GM12873 (cell line): ENCODE measurements at regions not wholly inside any gene's neighbourhood (a gene's known extent, or its start where the extent isn't known, plus 50 kb on each side); places are given as distances from the start of the nearest gene placed in this dataset.

ENCODE experiments used
- TF ChIP-seq, protein P1 (sequence below): IDR thresholded peaks from 2 replicates; pipeline ENCODE4 v1.5.1; 2012; ENCODE audit warnings: low read depth, mild to moderate bottlenecking, moderate library complexity, low read length, control low read depth; ENCODE audit not compliant: insufficient read depth; ENCODE audit errors: missing control alignments

DNA sequence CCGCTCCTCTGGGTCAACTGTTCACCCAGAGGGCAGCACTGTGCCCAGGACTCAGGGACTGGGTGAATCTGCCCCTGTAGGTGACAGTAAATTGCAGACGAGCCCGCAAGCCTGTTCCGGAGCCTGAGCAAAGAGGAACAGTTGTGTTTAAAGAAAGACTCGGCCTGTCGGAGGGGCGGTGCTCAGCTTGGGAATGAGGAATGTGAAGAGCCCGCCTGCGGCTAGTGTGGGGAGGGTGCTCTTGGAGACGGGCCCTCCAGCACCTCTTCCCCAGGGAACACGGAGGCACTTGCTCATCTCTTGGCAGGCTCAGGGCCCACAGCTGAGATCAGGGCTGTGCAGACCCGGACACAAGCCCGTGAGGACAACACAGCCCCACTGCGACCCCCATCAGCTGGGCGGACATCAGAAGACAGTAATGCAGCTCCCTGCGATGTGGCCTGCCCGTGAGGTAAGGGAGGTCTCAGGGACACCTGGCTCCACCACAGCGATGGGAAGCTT is 299.0 kb downstream of the NDUFA10 start:
- TF ChIP-seq, protein P1, sequence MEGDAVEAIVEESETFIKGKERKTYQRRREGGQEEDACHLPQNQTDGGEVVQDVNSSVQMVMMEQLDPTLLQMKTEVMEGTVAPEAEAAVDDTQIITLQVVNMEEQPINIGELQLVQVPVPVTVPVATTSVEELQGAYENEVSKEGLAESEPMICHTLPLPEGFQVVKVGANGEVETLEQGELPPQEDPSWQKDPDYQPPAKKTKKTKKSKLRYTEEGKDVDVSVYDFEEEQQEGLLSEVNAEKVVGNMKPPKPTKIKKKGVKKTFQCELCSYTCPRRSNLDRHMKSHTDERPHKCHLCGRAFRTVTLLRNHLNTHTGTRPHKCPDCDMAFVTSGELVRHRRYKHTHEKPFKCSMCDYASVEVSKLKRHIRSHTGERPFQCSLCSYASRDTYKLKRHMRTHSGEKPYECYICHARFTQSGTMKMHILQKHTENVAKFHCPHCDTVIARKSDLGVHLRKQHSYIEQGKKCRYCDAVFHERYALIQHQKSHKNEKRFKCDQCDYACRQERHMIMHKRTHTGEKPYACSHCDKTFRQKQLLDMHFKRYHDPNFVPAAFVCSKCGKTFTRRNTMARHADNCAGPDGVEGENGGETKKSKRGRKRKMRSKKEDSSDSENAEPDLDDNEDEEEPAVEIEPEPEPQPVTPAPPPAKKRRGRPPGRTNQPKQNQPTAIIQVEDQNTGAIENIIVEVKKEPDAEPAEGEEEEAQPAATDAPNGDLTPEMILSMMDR, result no peak

DNA sequence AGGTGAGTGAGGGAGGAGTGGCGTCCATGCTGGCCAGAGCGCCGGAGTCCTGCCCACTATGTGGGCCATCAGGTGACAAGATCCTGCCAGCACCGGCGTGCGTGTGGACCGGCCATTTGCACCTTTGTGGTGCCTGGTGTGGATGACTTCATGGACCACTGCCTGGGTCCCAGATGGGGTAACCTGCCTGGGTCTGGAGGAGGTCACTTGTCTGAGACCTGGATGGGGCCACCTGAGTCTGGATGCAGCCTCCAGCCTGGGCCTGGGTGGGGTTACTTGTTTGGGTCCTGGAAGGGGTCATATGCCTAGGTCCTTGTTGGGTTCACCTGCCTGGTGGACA is 299.6 kb downstream of the NDUFA10 start:
- TF ChIP-seq, protein P1, result no peak

DNA sequence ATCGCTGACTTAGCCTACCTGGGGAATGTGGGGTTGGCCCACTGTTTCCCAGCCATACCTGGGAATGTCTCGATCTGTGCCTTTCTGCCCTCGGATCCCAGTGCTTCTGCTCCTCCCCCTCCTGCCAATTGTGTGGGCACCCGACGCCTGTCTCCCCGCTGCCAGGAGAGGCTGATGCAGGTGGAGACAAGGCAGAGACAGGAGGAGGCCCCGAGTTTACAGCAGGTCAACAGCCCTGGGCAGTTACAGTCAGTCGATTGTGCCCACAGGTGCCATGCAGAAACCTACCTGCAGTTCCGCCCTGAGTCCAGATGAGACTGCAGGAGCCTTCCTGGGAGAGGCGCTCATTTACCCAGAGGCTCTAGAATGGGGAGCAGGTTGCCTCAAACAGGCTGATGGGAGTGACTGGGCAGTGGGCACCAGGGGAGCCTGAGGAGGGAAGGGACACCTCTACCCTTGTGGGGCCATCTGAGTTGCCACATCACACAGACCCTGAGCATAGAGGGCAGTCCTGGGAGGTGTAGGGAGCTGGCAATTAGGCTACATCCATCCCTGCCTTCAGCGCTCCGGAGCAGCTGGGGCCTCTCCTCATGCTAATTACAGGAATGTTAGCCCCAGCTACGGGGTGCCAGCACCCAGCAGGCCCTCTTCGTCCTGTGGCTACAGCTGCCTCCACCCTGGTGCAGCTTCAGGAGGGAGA is 300.1 kb downstream of the NDUFA10 start:
- TF ChIP-seq, protein P1, result no peak

DNA sequence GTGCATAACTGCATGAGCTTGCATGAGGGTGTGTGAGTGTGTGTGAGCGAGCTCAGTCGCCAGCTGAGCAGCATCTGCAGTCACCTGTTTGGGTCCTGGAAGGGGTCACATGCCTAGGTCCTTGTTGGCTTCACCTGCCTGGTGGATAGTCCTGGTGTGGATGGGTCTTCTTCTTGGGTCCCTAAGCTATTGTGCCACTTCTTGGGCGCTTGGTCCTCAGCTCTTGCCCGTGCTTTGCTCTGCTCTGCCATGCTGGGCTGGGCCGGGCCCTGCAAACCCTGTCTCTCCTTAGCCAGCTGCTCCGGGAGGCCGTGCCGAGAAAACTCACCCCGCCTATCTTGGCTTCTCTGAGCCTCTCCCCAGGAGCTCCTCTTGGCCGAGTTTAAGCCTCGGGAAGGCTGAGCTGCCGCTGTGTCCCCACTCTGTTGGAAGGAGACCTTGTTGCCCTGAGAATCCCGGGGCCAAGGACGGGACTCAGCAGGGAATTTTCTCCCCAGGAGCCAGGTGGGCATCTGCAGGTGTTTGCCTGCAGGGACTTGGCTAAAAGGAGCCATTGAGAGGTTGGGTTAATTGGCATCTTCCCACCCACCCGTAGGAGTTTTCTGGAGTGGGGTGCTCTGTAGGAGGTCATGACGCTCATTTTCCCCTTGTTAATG is 300.8 kb downstream of the NDUFA10 start:
- TF ChIP-seq, protein P1, result no peak

DNA sequence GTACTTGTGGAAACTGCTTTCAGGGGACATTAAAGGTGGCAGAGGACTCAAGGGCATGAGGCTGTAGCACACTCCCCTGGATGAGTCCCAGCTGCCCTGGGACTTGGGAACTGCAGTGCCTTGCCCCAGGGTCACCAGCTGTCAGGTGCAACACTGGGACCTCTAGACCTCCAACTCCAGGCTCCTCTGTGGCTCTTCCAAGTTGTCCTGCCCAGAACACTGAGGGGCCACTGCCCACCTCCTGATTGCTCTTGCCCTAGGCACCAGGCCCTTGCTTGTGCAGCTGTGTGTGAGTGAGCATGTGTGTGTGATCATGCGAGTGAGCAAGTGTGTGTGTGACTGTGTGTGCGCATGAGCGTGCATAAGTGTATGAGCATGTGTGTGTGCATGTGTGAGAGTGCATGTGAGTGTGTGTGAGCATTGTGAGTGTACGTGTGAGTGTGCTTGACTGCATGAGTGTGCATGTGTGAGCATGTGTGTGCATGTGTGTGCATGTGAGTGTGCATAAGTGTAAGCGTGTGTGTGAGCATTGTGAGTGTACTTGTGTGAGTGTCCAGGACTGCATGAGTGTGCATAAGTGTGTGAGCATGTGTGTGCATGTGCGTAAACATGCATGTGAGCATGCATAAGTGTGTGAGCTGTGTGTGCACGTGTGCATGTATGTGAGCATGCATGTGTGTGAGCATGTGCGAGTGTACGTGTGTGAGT is 301.5 kb downstream of the NDUFA10 start:
- TF ChIP-seq, protein P1, result no peak

DNA sequence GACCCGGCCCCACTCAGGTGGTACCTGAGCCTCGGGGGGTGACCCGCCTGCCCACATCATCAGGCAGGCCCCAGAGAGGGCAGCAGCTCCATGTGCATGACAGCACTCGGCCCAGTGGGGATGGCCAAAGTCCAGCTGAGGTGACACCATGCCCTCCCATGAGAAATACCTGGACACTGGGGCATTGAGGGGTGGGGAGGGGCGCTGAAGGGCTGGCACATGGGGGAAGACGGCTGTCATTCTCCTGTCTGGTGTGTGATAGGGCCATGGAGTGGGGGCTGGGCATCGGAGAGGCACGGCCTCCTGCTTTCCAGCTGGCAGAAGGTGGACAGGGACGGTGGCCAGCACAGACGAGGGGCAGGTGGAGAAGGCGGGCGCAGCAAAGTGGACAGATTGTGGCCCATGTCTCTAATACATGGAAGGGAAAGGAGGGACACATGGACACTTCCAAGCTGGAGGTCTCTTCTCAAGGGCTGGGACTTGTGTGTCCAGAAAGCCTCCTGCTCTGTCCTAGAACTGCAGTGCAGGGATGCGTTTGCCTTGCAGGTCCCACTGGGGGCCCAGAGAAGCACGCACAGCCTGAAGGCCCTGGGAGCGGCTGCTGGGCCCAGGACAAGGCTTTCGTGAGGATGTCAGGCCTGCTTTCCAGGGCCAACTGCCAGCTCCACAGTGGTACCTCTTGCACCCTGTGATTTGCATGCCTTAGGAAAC is 302.2 kb downstream of the NDUFA10 start:
- TF ChIP-seq, protein P1, result no peak
